ENCODE measurements at regions not wholly inside any gene's neighbourhood (a gene's known extent, or its start where the extent isn't known, plus 50 kb on each side); places are given as distances from the start of the nearest gene placed in this dataset.

- no peaks in the 10 kb centered on the region for H3K4me1 ChIP-seq
- peaks cover 0 to 9% (median 0%) of the 10 kb centered on the region in 3 donors for H3K27me3 ChIP-seq
- no peak overlapping the region for H3K4me3 ChIP-seq
- intact Hi-C loops (cut with DNase I), result no loop called here
- 62 to 64% methylated on average over 10 of the region's 10 CpGs for WGBS, 2 donors
- H3K27ac ChIP-seq, result no peak overlapping the region
- H3K9me3 ChIP-seq, result no peaks in the 10 kb centered on the region
- TF ChIP-seq POLR2AphosphoS5 (IDR thresholded peaks at IDR 0.05) (no peak), EP300 (IDR thresholded peaks at IDR 0.05) (no peak), POLR2A (IDR thresholded peaks at IDR 0.05) (no peak)
- TF ChIP-seq, protein P1, sequence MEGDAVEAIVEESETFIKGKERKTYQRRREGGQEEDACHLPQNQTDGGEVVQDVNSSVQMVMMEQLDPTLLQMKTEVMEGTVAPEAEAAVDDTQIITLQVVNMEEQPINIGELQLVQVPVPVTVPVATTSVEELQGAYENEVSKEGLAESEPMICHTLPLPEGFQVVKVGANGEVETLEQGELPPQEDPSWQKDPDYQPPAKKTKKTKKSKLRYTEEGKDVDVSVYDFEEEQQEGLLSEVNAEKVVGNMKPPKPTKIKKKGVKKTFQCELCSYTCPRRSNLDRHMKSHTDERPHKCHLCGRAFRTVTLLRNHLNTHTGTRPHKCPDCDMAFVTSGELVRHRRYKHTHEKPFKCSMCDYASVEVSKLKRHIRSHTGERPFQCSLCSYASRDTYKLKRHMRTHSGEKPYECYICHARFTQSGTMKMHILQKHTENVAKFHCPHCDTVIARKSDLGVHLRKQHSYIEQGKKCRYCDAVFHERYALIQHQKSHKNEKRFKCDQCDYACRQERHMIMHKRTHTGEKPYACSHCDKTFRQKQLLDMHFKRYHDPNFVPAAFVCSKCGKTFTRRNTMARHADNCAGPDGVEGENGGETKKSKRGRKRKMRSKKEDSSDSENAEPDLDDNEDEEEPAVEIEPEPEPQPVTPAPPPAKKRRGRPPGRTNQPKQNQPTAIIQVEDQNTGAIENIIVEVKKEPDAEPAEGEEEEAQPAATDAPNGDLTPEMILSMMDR (IDR thresholded peaks at IDR 0.05), result no peak
- H3K36me3 ChIP-seq, result no peaks in the 10 kb centered on the region
- no peak for DNase-seq
Measured at GRCh38 chr5:175816348-175816747, 55.0 kb upstream of the CPLX2 start.

GRCh38 chr5:175819090-175819425 lies 52.3 kb upstream of the CPLX2 start:
- no peak for DNase-seq
- Histone ChIP-seq H3K36me3 (no peaks in the 10 kb centered on the region), H3K4me3 (no peak overlapping the region), H3K4me1 (no peaks in the 10 kb centered on the region), H3K27ac (no peak overlapping the region), H3K9me3 (no peaks in the 10 kb centered on the region), H3K27me3 (peaks cover 0 to 18% (median 0%) of the 10 kb centered on the region in 3 donors)
- intact Hi-C loops (cut with DNase I), result no loop called here
- no peak for TF ChIP-seq POLR2A (IDR thresholded peaks at IDR 0.05)
- no peak for TF ChIP-seq POLR2AphosphoS5 (IDR thresholded peaks at IDR 0.05)
- TF ChIP-seq EP300 (IDR thresholded peaks at IDR 0.05), result no peak
- TF ChIP-seq, protein P1 (IDR thresholded peaks at IDR 0.05), result no peak
- 90 to 91% methylated on average over 6 of the region's 6 CpGs for WGBS, 2 donors

- WGBS, 2 donors, result 67% methylated on average over 9 of the region's 9 CpGs
- H3K27ac ChIP-seq, result no peak overlapping the region
- no peaks in the 10 kb centered on the region for H3K9me3 ChIP-seq
- H3K4me3 ChIP-seq, result no peak overlapping the region
- H3K36me3 ChIP-seq, result no peaks in the 10 kb centered on the region
- intact Hi-C loops (cut with DNase I), result no loop called here
- no peaks in the 10 kb centered on the region for H3K4me1 ChIP-seq
- no peak for DNase-seq
- peaks cover 0 to 18% (median 0%) of the 10 kb centered on the region in 3 donors for H3K27me3 ChIP-seq
- no peak for TF ChIP-seq POLR2A (IDR thresholded peaks at IDR 0.05)
- TF ChIP-seq POLR2AphosphoS5 (IDR thresholded peaks at IDR 0.05), result no peak
- no peak for TF ChIP-seq EP300 (IDR thresholded peaks at IDR 0.05)
- TF ChIP-seq, protein P1 (IDR thresholded peaks at IDR 0.05), result no peak
Measured at GRCh38 chr5:175820230-175820629, 51.1 kb upstream of the CPLX2 start.

Data from sigmoid colon (tissue), 6 donors.